Skin of body (tissue), 1 donor: ENCODE measurements at regions not wholly inside any gene's neighbourhood (a gene's known extent, or its start where the extent isn't known, plus 50 kb on each side); places are given as distances from the start of the nearest gene placed in this dataset.
"Not testable (repeated sequence)": the region's sequence is repeated elsewhere in the genome, so short reads cannot be mapped to it uniquely, and the experiment has no call there.

Experiments
- DNase-seq: peaks from one replicate; lab custom pipeline; 2025; lab: John Stamatoyannopoulos, UW

GRCh38 chr4:59583845-59584568 is 1616.1 kb upstream of the ADGRL3 start:
- DNase-seq: no peak

GRCh38 chr4:59597536-59598329 is 1602.4 kb upstream of the ADGRL3 start:
- DNase-seq: no peak

GRCh38 chr4:59598330-59598618 is 1601.9 kb upstream of the ADGRL3 start:
- DNase-seq: no peak

GRCh38 chr4:59608466-59608865 is 1591.7 kb upstream of the ADGRL3 start:
- no peak for DNase-seq

- no peak for DNase-seq
These were observed 1587.9 kb upstream of the ADGRL3 start for GRCh38 chr4:59612235-59612634.

GRCh38 chr4:59615316-59615715 is 1584.8 kb upstream of the ADGRL3 start:
- no peak for DNase-seq

GRCh38 chr4:59629348-59629747 is 1570.8 kb upstream of the ADGRL3 start:
- no peak for DNase-seq

GRCh38 chr4:59630235-59630634 is 1569.9 kb upstream of the ADGRL3 start:
- DNase-seq: no peak

GRCh38 chr4:59630922-59631321 is 1569.2 kb upstream of the ADGRL3 start:
- DNase-seq: no peak

- no peak for DNase-seq
These were observed 1562.5 kb upstream of the ADGRL3 start for GRCh38 chr4:59637596-59637995.

- no peak for DNase-seq
These were observed 1556.4 kb upstream of the ADGRL3 start for GRCh38 chr4:59643682-59644081.

- no peak for DNase-seq
These were observed 1555.4 kb upstream of the ADGRL3 start for GRCh38 chr4:59644765-59645164.

GRCh38 chr4:59646082-59646481 is 1554.0 kb upstream of the ADGRL3 start:
- DNase-seq: no peak

- DNase-seq: no peak
These were observed 1553.1 kb upstream of the ADGRL3 start for GRCh38 chr4:59647011-59647410.

- no peak for DNase-seq
These were observed 1552.6 kb upstream of the ADGRL3 start for GRCh38 chr4:59647500-59647899.

GRCh38 chr4:59650861-59651260 is 1549.3 kb upstream of the ADGRL3 start:
- DNase-seq: no peak

GRCh38 chr4:59655996-59656395 is 1544.1 kb upstream of the ADGRL3 start:
- DNase-seq: no peak

GRCh38 chr4:59664771-59665170 is 1535.4 kb upstream of the ADGRL3 start:
- no peak for DNase-seq

- no peak for DNase-seq
These were observed 1533.5 kb upstream of the ADGRL3 start for GRCh38 chr4:59666645-59667044.

- DNase-seq: no peak
These were observed 1529.1 kb upstream of the ADGRL3 start for GRCh38 chr4:59671037-59671436.

- no peak for DNase-seq
These were observed 1523.7 kb upstream of the ADGRL3 start for GRCh38 chr4:59676389-59676788.

GRCh38 chr4:59676992-59677391 is 1523.1 kb upstream of the ADGRL3 start:
- DNase-seq: not testable (repeated sequence)

GRCh38 chr4:59685626-59686025 is 1514.5 kb upstream of the ADGRL3 start:
- DNase-seq: no peak
